GM18511 (cell line): ENCODE measurements at regions not wholly inside any gene's neighbourhood (a gene's known extent, or its start where the extent isn't known, plus 50 kb on each side); places are given as distances from the start of the nearest gene placed in this dataset.

Experiments
- ATAC-seq: cut with Tn5 transposase; IDR thresholded peaks from one replicate; pipeline ENCODE4 v1.9.1; 2021; ENCODE audit warnings: mild to moderate bottlenecking, moderate library complexity; ENCODE audit not compliant: unreplicated experiment

DNA sequence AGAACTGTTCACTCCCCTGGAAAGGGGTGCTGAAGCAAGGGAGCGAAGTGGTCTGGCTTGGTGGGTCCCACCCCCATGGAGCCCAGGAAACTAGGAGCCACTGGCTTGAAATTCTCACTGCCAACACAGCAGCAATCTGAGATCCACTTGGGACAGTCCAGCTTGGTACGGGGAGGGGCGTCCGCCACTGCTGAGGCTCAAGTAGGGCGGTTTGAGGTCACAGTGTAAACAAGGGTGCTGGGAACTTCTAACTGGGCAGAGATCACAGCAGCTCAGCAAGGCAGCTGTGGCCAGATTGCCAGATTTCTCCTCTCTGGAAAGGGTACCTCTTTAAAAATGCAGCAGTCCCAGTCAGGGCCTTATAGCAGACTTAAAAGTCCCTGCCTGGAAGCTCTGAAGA, 53.9 kb upstream of the GALNTL6 start:
- no peak for ATAC-seq

DNA sequence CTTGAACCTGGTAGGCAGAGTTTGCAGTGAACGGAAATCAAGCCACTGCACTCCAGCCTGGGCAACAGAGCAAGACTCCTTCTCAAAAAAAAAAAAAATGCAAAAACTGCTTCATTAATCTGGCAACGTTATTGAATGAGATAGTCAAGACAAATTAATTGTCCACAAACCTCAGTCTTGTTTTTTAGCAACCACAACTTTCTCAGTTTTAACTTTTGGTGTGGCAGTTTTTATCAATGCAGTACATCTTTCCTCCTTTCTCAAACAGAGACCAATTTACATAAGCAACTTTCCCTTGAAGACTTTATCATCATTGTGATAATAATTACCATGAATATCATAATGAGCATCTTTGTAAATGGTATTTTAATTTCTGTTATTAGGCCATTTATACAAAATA, 61.7 kb upstream of the GALNTL6 start:
- ATAC-seq: no peak

DNA sequence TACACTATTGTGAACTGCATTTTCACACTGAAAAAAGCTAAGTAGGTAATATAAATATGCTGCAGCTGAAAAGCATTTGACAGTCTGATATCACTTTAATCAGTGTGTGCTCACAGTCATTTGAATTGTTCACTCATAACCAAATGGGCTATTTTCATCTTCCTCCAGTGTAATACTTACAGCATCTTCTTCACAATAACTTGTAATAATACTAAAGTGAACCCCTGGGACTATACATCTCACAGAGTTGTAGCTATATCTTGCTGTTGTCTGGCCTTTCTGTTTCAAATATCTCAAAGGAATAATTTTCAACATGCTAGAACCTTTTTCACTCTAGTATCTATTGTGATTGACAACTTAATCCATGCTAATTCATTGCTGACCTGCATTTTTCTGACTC, 66.8 kb upstream of the GALNTL6 start:
- no peak for ATAC-seq

DNA sequence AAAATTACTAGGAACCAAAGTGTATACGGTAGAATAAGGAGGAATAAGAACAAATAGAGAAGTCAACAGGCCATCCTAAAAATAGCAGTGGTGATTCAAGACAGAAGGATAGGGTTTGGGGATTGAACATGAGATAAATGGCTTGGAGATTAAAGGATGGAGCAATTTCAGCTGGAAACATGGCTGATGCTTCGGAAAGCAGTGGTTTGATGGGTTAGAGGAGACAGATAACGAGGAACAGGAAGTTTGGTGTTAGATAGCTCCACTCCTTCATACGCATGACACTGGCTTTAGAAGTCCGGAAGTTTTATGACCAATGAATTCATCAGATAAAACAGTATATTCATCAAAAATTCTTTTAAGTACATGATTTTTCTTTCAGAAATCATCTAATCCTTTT, 70.8 kb upstream of the GALNTL6 start:
- ATAC-seq: no peak

DNA sequence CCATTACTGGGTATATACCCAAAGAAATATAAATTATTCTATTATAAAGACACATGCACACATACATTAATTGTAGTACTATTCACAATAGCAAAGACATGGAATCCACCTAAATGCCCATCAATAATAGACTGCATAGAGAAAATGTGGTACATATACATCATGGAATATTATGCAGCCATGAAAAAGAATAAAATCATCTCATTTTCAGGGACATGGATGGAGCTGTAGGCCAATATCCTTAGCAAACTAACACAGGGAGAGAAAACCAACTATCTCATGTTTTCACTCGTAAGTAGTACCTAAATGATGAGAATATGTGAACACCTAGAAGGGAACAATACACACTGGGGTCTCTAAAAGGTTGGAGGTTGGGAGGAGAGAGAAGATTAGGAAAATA, 86.0 kb upstream of the GALNTL6 start:
- no peak for ATAC-seq

DNA sequence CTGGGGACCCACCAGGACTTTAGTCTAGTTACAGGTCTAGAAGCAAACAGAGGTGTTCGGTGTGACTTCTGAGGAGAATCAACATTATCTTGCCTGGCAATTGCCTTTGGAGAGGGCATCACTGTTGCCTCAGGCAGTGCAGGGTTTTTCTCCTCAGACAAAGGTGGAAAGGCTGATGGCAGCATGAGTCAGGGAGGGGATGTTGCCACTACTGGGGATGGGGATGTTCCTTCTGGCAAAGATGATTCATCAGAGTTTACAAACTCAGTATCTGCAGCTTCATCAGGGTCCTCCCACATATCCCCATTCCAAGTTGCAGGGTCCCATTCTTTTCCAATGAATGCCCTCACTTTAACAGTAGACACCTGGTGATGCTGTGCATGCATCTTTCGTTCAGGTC, 91.3 kb upstream of the GALNTL6 start:
- no peak for ATAC-seq

DNA sequence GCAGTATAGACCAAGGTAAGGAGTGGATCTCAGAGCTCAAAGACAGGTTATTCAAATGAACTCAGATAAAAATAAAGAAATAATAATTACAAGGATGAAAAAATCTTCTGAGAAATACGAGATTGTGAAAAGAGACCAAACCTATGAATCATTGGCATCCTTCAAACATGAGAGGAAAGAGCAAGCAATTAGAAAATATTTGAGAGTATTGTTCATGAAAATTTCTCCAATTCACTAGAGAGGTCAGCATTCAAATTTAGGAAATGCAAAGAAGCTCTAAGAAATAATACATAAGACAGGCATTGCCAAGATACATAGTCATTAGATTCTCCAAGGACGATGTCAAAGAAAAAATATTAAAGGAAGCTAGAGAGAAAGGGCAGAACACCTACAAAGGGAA, 93.5 kb upstream of the GALNTL6 start:
- no peak for ATAC-seq

DNA sequence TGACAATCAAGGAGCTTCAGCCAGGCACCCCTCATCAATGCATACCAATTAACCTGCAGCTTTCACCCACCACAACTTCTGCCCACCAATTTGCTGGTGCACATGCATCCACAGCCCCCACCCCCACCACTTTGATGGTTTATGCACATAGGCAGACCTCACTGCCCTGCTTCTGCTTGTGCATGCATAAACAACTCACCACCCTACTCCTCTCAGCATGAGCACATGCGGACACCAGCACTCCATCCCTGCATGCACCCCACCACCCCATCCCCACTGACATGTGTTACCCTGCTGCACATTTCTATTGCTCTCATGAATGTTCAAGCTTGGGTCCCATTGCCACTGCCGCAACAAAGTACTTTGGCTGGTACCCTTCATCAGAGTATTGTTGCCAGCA, 94.5 kb upstream of the GALNTL6 start:
- ATAC-seq: no peak

DNA sequence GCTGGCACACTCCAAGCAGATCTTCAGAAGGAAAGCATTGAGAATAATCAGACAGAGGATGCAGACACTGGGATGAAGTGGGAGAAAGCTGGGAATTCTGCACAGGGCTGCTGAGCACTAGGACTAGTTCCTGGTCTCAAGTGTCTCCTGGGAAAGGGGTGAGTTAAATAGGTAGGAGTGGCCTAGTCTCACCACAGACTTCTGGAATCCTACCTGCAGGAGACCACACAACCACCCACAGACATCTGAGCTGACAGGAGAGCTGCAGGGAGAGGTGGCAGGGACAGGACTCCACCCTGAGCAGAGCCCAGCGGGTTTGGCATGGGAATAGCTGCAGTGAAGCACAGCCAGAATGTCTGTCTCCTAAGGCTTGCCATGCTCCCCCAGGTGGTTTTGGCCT, 95.1 kb upstream of the GALNTL6 start:
- no peak for ATAC-seq

DNA sequence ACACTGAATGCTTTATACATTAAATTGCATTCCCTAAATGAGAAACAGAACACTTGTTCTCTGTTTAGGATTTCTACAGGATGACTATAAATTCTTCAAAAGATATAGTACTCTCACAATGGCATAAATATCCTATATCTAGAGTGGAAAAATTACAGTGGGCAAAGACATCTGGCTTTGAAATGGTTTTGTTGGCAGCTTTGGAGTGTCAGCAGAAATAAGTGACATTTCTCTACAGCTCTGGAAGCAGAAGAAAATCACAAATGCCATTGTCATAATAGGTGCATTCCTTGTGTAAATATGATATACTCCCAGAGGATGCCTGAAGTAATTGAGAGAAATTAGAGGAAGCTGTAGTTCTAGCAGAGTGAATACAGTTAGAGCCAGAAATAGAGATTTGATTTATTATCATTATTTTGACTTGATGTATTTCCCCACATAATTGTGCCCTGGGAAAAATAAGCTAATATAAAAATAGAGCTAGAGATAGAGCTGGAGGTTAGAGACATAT, 95.9 kb upstream of the GALNTL6 start:
- ATAC-seq: no peak

DNA sequence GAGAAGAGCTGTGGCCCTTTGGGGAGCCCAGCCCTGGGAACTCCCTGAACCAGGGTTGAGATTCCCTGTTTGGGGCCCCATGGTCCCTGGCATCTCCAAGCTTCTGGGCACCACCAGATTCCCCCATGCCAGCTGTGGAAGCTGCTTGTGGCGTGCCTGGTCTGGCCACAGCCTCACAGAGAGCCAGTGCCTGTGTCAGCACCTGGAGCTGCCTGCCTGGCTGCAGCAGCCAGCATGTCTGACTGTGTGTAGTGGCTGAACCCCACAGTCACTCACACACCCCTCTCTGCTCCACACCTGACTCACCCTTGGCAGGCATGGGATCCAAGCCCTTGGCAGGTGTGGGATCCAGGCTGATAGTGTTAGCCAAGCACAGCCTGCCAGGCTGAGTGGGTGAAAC, 97.2 kb upstream of the GALNTL6 start:
- no peak for ATAC-seq

DNA sequence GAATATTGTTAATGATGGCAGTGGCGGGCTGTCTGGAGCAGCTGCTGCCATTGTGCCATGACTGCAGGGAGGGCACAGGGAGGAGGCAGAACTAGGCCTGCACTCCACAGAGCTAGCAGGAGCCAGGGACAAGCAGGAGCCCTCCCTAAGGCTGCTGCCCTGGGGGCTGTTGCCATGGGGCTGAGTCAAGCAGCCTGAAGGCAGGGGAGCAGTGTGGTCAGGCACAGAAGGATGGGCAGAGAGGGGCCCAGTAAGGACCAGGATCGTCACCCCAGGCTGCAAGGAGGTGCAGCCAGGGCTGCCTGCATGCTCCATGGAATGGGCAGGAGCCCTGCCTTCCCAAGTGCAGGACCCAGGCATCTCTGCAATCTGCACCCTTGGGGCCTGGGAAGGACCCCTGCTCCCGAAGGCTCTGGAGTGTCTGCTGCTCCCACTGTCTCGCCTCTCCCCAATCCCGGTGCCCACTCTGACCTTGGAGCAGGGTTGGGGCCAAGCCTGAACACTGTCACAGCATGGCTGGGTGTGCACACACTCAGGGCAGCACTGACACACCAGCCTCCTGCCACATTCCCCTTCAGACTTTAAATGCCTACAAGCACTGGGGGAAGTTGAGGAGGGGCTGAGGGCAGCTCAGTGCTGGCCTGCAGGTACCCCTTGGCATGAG, 98.3 kb upstream of the GALNTL6 start:
- no peak for ATAC-seq

DNA sequence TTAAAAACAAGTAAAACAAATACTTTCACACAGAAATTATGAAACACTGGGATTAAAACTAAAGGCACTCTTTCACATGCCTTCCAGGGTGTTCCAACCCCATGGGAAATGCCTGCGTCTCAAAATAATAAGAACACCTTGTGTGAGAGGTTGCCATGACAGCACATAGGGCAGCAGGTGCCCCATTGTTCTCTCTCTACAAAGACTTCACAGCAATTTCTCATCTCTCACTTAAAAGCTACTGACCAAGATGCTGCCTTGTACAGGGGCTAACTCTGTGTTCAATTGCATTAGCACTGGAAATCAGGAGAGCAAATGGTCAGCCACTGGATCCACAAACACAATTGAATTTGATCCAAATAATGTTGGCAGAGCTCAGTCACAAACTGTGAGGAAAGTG, 102.5 kb upstream of the GALNTL6 start:
- ATAC-seq: no peak

DNA sequence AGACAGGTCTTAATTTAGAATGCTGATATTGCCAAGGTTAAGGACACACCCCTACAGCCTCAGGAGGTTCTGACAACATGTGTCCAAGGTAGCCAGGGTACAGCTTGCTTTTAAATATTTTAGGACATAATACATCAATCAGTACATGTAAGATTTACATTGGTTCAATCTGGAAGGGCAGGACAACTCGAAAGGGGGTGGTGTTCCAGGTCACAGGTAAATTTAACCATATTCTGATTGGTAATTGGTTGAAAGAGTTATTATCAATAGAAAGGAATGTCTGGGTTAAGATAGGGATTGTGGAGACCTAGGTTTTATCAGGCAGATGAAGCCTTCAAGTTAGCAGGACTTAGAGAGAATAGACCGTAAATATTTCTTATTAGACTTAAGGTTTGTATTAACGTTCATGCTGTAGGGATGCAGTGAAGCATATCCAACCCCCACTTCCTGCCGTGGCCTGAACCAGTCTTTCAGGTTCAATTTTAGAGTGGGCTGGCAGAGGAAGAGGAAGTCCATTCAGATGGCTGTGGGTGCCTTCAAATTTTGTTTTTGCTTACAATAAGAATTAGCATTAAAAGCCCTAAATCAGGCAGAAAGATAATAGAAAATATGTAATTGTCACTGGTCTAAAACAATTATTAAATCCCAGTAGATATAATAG, 136.5 kb upstream of the GALNTL6 start:
- ATAC-seq: peak; percentile 100

DNA sequence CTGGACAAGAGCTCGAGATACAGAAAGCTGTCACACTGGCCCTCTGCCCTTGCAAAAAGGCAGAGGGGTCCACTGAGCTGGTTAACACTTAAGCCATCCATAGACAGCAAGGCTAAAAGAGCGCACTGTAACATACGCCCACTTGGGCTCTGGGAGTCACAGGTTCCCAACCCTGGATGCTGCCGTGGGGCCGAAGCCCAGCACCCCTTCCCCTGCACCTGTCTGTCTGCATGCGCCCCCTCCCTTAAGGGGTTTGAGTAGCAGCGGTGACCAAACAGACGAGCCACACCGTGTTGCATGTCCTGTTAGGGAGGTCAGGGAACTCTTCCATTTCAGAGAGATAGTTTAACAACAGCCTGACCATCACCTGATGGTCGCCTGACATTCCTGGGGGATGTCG, 138.4 kb upstream of the GALNTL6 start:
- ATAC-seq: no peak

DNA sequence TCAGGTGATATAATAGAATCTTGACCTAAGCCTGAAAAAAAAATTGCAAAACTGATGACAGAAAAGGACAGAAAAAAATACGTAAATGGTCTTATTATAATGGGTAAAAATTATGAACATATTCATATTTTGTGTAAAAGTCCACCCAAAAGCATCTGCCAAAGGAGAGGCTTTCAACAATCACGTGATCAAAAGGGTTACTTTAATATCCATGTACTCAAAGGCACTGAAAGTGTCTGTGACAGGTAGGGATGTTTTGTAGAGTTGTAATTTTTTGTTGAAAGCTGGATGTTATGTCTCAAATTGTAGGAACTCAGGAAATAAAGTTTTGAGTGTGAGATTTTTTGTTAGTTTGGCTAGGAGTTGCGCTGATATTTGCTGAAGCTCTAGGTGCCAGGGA, 144.8 kb upstream of the GALNTL6 start:
- ATAC-seq: no peak

DNA sequence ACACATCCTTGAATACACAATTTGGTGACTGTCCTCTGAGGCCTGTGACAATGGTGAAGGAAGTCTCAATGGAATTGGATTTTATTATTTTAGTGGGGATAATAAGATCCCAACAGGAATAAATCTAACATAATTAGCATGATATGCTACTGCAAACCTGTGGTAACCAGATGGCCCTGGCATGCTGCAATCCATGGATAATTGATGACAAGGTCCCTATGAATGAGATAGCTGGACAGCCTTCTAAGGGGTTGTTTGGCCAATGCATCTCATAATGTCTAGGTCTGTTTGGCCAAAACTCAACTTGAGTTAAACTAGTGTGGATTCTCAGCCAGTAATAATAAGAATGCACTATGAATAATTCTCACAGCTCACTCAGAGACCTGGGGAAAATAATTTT, 145.3 kb upstream of the GALNTL6 start:
- ATAC-seq: no peak

DNA sequence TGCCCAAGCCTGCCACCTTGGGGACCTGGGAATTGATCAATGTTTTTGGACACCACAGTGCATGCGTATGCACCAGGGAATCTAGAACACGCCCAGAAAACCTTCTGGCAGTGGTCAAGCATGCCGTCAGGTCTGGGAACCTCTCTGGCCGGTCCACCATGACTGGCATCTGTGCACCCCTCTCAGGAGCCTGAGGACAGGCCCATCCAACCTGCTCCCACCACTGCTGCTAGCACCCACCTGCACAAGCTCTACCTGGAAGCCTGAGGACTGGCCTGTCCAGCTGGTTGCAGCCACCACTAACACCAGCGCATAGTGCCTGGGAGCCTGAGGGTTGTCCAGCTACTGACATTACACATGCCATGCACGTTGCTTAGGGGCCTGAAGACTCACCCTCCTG, 162.1 kb upstream of the GALNTL6 start:
- no peak for ATAC-seq

DNA sequence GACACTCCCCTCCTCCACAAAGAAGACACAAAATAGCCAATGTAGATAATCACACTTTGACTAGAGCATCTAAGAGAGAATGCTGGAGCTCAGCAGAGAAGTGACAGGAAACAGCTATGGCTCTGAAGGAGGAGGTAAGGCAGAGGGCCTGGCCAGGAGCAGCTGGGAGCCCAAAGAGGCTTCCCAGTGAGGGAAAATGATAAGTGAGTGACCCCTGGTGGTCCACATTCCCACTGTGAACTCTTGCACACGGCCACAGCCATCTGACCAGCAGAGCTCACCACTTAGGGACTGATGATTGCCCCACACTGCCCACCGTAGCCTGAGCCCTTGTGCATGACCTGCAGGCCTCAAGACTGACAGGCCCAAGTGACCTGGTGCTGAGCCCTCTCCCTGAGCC, 162.7 kb upstream of the GALNTL6 start:
- ATAC-seq: peak; percentile 81

DNA sequence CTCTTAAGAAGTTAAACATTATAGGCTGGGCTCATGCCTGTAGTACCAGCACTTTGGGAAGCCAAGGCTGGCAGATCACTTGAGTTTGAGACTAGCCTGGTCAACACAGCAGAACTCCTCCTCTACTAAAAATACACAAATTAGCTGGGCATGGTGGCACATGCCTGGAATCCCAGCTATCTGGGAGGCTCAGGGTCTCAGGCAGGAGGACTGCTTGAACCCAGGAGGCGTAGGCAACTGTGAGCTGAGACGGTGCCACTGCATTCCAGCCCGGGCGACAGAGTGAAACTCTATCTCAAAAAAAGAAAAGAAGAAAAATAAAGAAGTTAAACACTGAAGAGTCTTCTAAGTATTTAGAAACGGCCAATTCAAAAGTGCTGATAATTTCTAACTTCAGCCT, 164.3 kb upstream of the GALNTL6 start:
- ATAC-seq: no peak

DNA sequence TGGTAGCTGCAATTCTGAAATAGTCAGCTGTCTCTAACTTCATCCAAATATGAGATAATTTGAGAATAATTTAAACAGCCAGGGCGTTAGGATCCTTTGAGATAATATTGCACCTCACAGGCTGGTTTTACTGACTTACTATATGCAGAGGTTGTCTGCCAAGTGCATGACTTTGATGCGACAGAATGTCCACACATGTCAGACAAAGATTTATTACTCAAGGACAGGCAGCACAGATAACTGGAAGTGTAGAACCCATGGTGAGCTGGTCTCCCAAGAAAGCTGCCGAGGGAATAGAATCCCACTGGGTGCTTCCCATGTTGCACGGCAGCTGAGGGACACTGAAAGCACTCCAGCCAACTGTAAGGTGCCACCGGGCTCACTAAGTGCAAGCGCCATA, 166.2 kb upstream of the GALNTL6 start:
- no peak for ATAC-seq

DNA sequence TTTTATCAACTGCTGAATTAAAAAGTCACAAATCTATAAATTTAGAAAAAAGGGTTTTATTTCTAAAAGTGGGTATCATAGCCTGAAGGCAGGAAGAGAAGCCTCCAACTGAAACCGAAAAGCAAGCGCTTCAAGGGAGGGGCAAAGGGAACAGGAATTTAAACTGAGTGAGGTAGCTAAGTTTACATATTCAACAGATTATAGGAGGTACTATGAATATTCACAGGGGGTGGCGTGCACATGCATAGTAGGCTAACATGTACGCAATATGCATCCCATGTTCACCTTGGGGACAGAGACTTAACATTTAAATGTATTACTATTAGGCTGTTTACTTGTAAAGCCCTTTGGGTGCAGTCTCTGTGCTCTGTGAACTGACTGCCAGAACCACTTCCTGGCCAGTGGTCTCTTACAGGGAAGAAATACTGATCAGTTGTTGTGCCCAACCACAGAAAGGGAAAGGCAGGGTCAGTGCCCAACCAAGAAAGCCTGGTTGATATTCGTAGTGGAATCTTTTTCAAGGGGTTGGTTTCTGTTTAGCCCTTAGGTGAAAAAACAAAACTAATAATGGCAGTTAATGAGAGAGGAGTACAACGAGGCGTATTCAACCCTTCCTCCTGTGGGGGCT, 168.7 kb upstream of the GALNTL6 start:
- peak; percentile 90 for ATAC-seq
